HG03139 (cell line): ENCODE measurements at regions not wholly inside any gene's neighbourhood (a gene's known extent, or its start where the extent isn't known, plus 50 kb on each side); places are given as distances from the start of the nearest gene placed in this dataset.
"Not testable (repeated sequence)": the region's sequence is repeated elsewhere in the genome, so short reads cannot be mapped to it uniquely, and the experiment has no call there.

Experiments
- ATAC-seq: cut with Tn5 transposase; IDR thresholded peaks from one replicate; pipeline ENCODE4 v1.9.1; 2021; ENCODE audit not compliant: unreplicated experiment

- ATAC-seq = no peak
These were observed 51.9 kb upstream of the PTPRJ start for GRCh38 chr11:47928426-47928825.

- no peak for ATAC-seq
These were observed 56.1 kb upstream of the PTPRJ start for GRCh38 chr11:47924184-47924691.

- ATAC-seq = no peak
These were observed 56.7 kb upstream of the PTPRJ start for GRCh38 chr11:47923667-47924066.

GRCh38 chr11:47921080-47921555 is 59.2 kb upstream of the PTPRJ start:
- ATAC-seq = not testable (repeated sequence)

GRCh38 chr11:47918882-47919495 is 61.4 kb upstream of the PTPRJ start:
- no peak for ATAC-seq

- ATAC-seq = no peak
These were observed 62.0 kb upstream of the PTPRJ start for GRCh38 chr11:47918370-47918690.

- ATAC-seq = no peak
These were observed 62.6 kb upstream of the PTPRJ start for GRCh38 chr11:47917599-47918369.

GRCh38 chr11:47916361-47916841 is 64.0 kb upstream of the PTPRJ start:
- no peak for ATAC-seq

GRCh38 chr11:47915783-47916182 is 64.6 kb upstream of the PTPRJ start:
- ATAC-seq = no peak

- no peak for ATAC-seq
These were observed 65.0 kb upstream of the PTPRJ start for GRCh38 chr11:47915374-47915773.

GRCh38 chr11:47914743-47915142 is 65.6 kb upstream of the PTPRJ start:
- ATAC-seq = no peak

GRCh38 chr11:47913529-47914244 is 65.5 kb upstream of the NUP160 start:
- no peak for ATAC-seq

GRCh38 chr11:47912843-47913437 is 64.8 kb upstream of the NUP160 start:
- ATAC-seq = no peak

GRCh38 chr11:47911149-47911548 is 63.0 kb upstream of the NUP160 start:
- ATAC-seq = no peak

- no peak for ATAC-seq
These were observed 60.0 kb upstream of the NUP160 start for GRCh38 chr11:47908198-47908597.

GRCh38 chr11:47907499-47907898 is 59.3 kb upstream of the NUP160 start:
- no peak for ATAC-seq

- no peak for ATAC-seq
These were observed 57.9 kb upstream of the NUP160 start for GRCh38 chr11:47906066-47906465.

- ATAC-seq = no peak
These were observed 57.4 kb upstream of the NUP160 start for GRCh38 chr11:47905358-47906059.

GRCh38 chr11:47904808-47905207 is 56.7 kb upstream of the NUP160 start:
- ATAC-seq = no peak

- no peak for ATAC-seq
These were observed 55.9 kb upstream of the NUP160 start for GRCh38 chr11:47904048-47904447.

- peak; percentile 99 for ATAC-seq
These were observed 51.7 kb upstream of the NUP160 start for GRCh38 chr11:47899801-47900200.
